GM23338 (cell line): ENCODE measurements at regions not wholly inside any gene's neighbourhood (a gene's known extent, or its start where the extent isn't known, plus 50 kb on each side); places are given as distances from the start of the nearest gene placed in this dataset.

ENCODE experiments used
- ATAC-seq: fragments of 200-7000 bp; cut with Tn5 transposase; 3 replicates; pipeline ENCODE4 v1.9.1; 2020
- DNase-seq: peaks from one replicate; pipeline ENCODE4 v3.0.0-alpha.2; 2015; ENCODE audit warnings: low spot score
- H2AFZ ChIP-seq: fragments of 200-600 bp; sonication (generic); 2 replicates; pipeline ENCODE4 v1.8.0; 2016; ENCODE audit warnings: antibody characterized with exemption, mild to moderate bottlenecking, moderate library complexity
- H3F3A ChIP-seq: fragments of 200-600 bp; sonication (generic); replicated peaks from 2 replicates; pipeline ENCODE4 v1.8.0; 2017; ENCODE audit warnings: antibody characterized with exemption, mixed run types, low read depth
- H3K27ac ChIP-seq: fragments of 200-600 bp; sonication (generic); 2 replicates; pipeline ENCODE4 v1.6.1; 2016; ENCODE audit warnings: low read depth
- H3K27me3 ChIP-seq: fragments of 200-600 bp; sonication (generic); 2 replicates; pipeline ENCODE4 v1.8.0; 2016; ENCODE audit warnings: mild to moderate bottlenecking, mixed run types, moderate library complexity; ENCODE audit not compliant: insufficient read depth
- H3K36me3 ChIP-seq: fragments of 200-600 bp; sonication (generic); 2 replicates; pipeline ENCODE4 v1.8.0; 2016; ENCODE audit warnings: mild to moderate bottlenecking; ENCODE audit not compliant: insufficient read depth
- H3K4me1 ChIP-seq: fragments of 200-600 bp; sonication (generic); 2 replicates; pipeline ENCODE4 v1.8.0; 2016; ENCODE audit warnings: mild to moderate bottlenecking, moderate library complexity; ENCODE audit not compliant: insufficient read depth
- H3K4me2 ChIP-seq: fragments of 200-600 bp; sonication (generic); 2 replicates; pipeline ENCODE4 v1.7.1; 2017; ENCODE audit warnings: mixed run types
- H3K4me3 ChIP-seq: fragments of 200-600 bp; sonication (generic); 2 replicates; pipeline ENCODE4 v1.6.1; 2016; ENCODE audit warnings: mixed run types
- H3K79me2 ChIP-seq: fragments of 200-600 bp; sonication (generic); replicated peaks from 2 replicates; pipeline ENCODE4 v1.8.0; 2017; ENCODE audit warnings: mild to moderate bottlenecking; ENCODE audit not compliant: insufficient read depth
- H3K9me2 ChIP-seq: fragments of 200-600 bp; sonication (generic); 2 replicates; pipeline ENCODE4 v1.8.0; 2017; ENCODE audit not compliant: insufficient read depth
- H4K20me1 ChIP-seq: fragments of 200-600 bp; sonication (generic); replicated peaks from 2 replicates; pipeline ENCODE4 v1.8.0; 2017; ENCODE audit warnings: mild to moderate bottlenecking; ENCODE audit not compliant: insufficient read depth
- H3K27ac Mint-ChIP-seq: 2 replicates; pipeline ENCODE4 v1.8.0; 2020; ENCODE audit warnings: inconsistent platforms, mild to moderate bottlenecking, moderate library complexity, mixed read lengths
- H3K27me3 Mint-ChIP-seq: 3 replicates; pipeline ENCODE4 v1.8.0; 2022; ENCODE audit warnings: low read depth, mild to moderate bottlenecking, moderate library complexity, mixed read lengths, inconsistent platforms; ENCODE audit not compliant: insufficient read depth, poor library complexity
- H3K36me3 Mint-ChIP-seq: 3 replicates; pipeline ENCODE4 v1.8.0; 2021; ENCODE audit warnings: low read depth, mild to moderate bottlenecking, inconsistent platforms, moderate library complexity, mixed read lengths
- H3K4me1 Mint-ChIP-seq: 3 replicates; pipeline ENCODE4 v1.8.0; 2020; ENCODE audit warnings: mild to moderate bottlenecking, inconsistent platforms, mixed read lengths
- H3K4me3 Mint-ChIP-seq: 3 replicates; pipeline ENCODE4 v1.8.0; 2021; ENCODE audit warnings: moderate library complexity, mild to moderate bottlenecking, inconsistent platforms, mixed read lengths
- H3K9me3 Mint-ChIP-seq: 3 replicates; pipeline ENCODE4 v1.8.0; 2020; ENCODE audit warnings: moderate library complexity, mild to moderate bottlenecking, inconsistent platforms, mixed read lengths
- CREB1 ChIP-seq: fragments of 250-450 bp; sonication (Bioruptor Pico); IDR thresholded peaks from 2 replicates; pipeline ENCODE4 v1.5.0; 2020; ENCODE audit warnings: low read depth, mild to moderate bottlenecking, moderate library complexity
- CTCF ChIP-seq, 2 experiments: fragments of 200-600 bp in 1 of 2; sonication (generic) in 1 of 2; conservative IDR thresholded peaks; 2 replicates each; pipeline versions ENCODE4 v1.5.1 to v1.6.1; 2016 to 2017; ENCODE audit warnings: antibody characterized with exemption in 2 of 2, low read depth in 2 of 2, mild to moderate bottlenecking in 2 of 2, moderate library complexity in 1 of 2
- ETS1 ChIP-seq: IDR thresholded peaks from 2 replicates; pipeline ENCODE4 v1.6.1; 2016; ENCODE audit warnings: antibody characterized with exemption
- EZH2 ChIP-seq: fragments of 200-600 bp; sonication (generic); IDR thresholded peaks from one replicate; pipeline ENCODE4 v1.8.0; 2017; ENCODE audit warnings: antibody characterized with exemption, mild to moderate bottlenecking, low read depth; ENCODE audit not compliant: unreplicated experiment
- EZH2phosphoT487 ChIP-seq: fragments of 200-600 bp; sonication (generic); IDR thresholded peaks from one replicate; pipeline ENCODE4 v1.8.1; 2018; ENCODE audit warnings: antibody characterized with exemption; ENCODE audit not compliant: unreplicated experiment
- JUNB ChIP-seq: IDR thresholded peaks from one replicate; pipeline ENCODE4 v1.6.1; 2016; ENCODE audit warnings: antibody characterized with exemption; ENCODE audit not compliant: unreplicated experiment
- NANOG ChIP-seq: IDR thresholded peaks from 2 replicates; pipeline ENCODE4 v1.6.1; 2016; ENCODE audit warnings: antibody characterized with exemption, borderline replicate concordance
- POLR2AphosphoS5 ChIP-seq: IDR thresholded peaks from 2 replicates; pipeline ENCODE4 v1.6.1; 2016; ENCODE audit warnings: antibody characterized with exemption, low read depth
- STAT1 ChIP-seq: IDR thresholded peaks from one replicate; pipeline ENCODE4 v1.6.1; 2016; ENCODE audit warnings: antibody characterized with exemption; ENCODE audit not compliant: unreplicated experiment
- ZNF331 ChIP-seq: fragments of 250-450 bp; sonication (Bioruptor Pico); IDR thresholded peaks from 2 replicates; pipeline ENCODE4 v1.5.0; 2020; ENCODE audit warnings: low read depth, mild to moderate bottlenecking, moderate library complexity
- TF ChIP-seq, protein P1 (sequence below): IDR thresholded peaks from one replicate; pipeline ENCODE4 v1.6.1; 2018; ENCODE audit warnings: antibody characterized with exemption; ENCODE audit not compliant: unreplicated experiment
- TF ChIP-seq, protein P2 (sequence below): fragments of 250-450 bp; sonication (Bioruptor Pico); IDR thresholded peaks from 2 replicates; pipeline ENCODE4 v1.5.0; 2020; ENCODE audit warnings: mild to moderate bottlenecking, moderate library complexity

- H3K9me3 Mint-ChIP-seq, result no peaks in the 10 kb centered on the region
- Histone ChIP-seq H3K4me1 (no peaks in the 10 kb centered on the region), H2AFZ (no peak overlapping the region), H3K9me2 (no peaks in the 10 kb centered on the region), H3K79me2 (no peaks in the 10 kb centered on the region), H3K27ac (no peak overlapping the region), H3K27me3 (no peaks in the 10 kb centered on the region), H3K4me2 (no peak overlapping the region), H3F3A (no peaks in the 10 kb centered on the region), H4K20me1 (no peaks in the 10 kb centered on the region), H3K36me3 (no peaks in the 10 kb centered on the region), H3K4me3 (no peak overlapping the region)
- no peak for ATAC-seq
- no peaks in the 10 kb centered on the region for H3K4me1 Mint-ChIP-seq
- no peak for DNase-seq
- H3K27me3 Mint-ChIP-seq, result no peaks in the 10 kb centered on the region
- H3K4me3 Mint-ChIP-seq, result no peak overlapping the region
- H3K36me3 Mint-ChIP-seq, result no peaks in the 10 kb centered on the region
- H3K27ac Mint-ChIP-seq, result no peak overlapping the region
- TF ChIP-seq ETS1 (no peak), EZH2phosphoT487 (no peak), NANOG (no peak), CREB1 (no peak), ZNF331 (CRISPR knock-in tag) (no peak), EZH2 (no peak), CTCF (conservative IDR thresholded peaks at IDR 0.05; ENCODE audit: low read depth in 2 of 2) (no peak), JUNB (no peak), STAT1 (no peak), POLR2AphosphoS5 (no peak)
- TF ChIP-seq, protein P1, sequence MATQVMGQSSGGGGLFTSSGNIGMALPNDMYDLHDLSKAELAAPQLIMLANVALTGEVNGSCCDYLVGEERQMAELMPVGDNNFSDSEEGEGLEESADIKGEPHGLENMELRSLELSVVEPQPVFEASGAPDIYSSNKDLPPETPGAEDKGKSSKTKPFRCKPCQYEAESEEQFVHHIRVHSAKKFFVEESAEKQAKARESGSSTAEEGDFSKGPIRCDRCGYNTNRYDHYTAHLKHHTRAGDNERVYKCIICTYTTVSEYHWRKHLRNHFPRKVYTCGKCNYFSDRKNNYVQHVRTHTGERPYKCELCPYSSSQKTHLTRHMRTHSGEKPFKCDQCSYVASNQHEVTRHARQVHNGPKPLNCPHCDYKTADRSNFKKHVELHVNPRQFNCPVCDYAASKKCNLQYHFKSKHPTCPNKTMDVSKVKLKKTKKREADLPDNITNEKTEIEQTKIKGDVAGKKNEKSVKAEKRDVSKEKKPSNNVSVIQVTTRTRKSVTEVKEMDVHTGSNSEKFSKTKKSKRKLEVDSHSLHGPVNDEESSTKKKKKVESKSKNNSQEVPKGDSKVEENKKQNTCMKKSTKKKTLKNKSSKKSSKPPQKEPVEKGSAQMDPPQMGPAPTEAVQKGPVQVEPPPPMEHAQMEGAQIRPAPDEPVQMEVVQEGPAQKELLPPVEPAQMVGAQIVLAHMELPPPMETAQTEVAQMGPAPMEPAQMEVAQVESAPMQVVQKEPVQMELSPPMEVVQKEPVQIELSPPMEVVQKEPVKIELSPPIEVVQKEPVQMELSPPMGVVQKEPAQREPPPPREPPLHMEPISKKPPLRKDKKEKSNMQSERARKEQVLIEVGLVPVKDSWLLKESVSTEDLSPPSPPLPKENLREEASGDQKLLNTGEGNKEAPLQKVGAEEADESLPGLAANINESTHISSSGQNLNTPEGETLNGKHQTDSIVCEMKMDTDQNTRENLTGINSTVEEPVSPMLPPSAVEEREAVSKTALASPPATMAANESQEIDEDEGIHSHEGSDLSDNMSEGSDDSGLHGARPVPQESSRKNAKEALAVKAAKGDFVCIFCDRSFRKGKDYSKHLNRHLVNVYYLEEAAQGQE, result no peak
- TF ChIP-seq, protein P2, sequence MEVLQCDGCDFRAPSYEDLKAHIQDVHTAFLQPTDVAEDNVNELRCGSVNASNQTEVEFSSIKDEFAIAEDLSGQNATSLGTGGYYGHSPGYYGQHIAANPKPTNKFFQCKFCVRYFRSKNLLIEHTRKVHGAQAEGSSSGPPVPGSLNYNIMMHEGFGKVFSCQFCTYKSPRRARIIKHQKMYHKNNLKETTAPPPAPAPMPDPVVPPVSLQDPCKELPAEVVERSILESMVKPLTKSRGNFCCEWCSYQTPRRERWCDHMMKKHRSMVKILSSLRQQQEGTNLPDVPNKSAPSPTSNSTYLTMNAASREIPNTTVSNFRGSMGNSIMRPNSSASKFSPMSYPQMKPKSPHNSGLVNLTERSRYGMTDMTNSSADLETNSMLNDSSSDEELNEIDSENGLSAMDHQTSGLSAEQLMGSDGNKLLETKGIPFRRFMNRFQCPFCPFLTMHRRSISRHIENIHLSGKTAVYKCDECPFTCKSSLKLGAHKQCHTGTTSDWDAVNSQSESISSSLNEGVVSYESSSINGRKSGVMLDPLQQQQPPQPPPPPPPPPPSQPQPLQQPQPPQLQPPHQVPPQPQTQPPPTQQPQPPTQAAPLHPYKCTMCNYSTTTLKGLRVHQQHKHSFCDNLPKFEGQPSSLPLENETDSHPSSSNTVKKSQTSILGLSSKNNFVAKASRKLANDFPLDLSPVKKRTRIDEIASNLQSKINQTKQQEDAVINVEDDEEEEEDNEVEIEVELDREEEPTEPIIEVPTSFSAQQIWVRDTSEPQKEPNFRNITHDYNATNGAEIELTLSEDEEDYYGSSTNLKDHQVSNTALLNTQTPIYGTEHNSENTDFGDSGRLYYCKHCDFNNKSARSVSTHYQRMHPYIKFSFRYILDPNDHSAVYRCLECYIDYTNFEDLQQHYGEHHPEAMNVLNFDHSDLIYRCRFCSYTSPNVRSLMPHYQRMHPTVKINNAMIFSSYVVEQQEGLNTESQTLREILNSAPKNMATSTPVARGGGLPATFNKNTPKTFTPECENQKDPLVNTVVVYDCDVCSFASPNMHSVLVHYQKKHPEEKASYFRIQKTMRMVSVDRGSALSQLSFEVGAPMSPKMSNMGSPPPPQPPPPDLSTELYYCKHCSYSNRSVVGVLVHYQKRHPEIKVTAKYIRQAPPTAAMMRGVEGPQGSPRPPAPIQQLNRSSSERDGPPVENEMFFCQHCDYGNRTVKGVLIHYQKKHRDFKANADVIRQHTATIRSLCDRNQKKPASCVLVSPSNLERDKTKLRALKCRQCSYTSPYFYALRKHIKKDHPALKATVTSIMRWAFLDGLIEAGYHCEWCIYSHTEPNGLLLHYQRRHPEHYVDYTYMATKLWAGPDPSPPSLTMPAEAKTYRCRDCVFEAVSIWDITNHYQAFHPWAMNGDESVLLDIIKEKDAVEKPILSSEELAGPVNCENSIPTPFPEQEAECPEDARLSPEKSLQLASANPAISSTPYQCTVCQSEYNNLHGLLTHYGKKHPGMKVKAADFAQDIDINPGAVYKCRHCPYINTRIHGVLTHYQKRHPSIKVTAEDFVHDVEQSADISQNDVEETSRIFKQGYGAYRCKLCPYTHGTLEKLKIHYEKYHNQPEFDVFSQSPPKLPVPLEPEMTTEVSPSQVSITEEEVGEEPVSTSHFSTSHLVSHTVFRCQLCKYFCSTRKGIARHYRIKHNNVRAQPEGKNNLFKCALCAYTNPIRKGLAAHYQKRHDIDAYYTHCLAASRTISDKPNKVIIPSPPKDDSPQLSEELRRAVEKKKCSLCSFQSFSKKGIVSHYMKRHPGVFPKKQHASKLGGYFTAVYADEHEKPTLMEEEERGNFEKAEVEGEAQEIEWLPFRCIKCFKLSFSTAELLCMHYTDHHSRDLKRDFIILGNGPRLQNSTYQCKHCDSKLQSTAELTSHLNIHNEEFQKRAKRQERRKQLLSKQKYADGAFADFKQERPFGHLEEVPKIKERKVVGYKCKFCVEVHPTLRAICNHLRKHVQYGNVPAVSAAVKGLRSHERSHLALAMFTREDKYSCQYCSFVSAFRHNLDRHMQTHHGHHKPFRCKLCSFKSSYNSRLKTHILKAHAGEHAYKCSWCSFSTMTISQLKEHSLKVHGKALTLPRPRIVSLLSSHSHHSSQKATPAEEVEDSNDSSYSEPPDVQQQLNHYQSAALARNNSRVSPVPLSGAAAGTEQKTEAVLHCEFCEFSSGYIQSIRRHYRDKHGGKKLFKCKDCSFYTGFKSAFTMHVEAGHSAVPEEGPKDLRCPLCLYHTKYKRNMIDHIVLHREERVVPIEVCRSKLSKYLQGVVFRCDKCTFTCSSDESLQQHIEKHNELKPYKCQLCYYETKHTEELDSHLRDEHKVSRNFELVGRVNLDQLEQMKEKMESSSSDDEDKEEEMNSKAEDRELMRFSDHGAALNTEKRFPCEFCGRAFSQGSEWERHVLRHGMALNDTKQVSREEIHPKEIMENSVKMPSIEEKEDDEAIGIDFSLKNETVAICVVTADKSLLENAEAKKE (CRISPR knock-in tag), result no peak
Observed at GRCh38 chr14:62156052-62156451, 393.8 kb downstream of the SNAPC1 start.
